H9 (cell line): ENCODE measurements at regions not wholly inside any gene's neighbourhood (a gene's known extent, or its start where the extent isn't known, plus 50 kb on each side); places are given as distances from the start of the nearest gene placed in this dataset.

Experiments used
- DNase-seq: peaks from one replicate; pipeline ENCODE4 v3.0.0-alpha.2; 2017
- H2AFZ ChIP-seq: one replicate; pipeline ENCODE4 v1.6.1; 2013; ENCODE audit warnings: mild to moderate bottlenecking, low read length, control low read depth, moderate library complexity
- H2AK5ac ChIP-seq: 2 replicates; pipeline ENCODE4 v1.6.1; 2013; ENCODE audit warnings: low read length, control low read depth, mixed read lengths; ENCODE audit not compliant: insufficient read length
- H2BK120ac ChIP-seq: one replicate; pipeline ENCODE4 v1.6.1; 2013; ENCODE audit warnings: low read depth, mild to moderate bottlenecking, low read length, control low read depth, inconsistent platforms; ENCODE audit not compliant: poor library complexity, severe bottlenecking
- H2BK12ac ChIP-seq: 2 replicates; pipeline ENCODE4 v1.6.1; 2013; ENCODE audit warnings: low read length, control low read depth, mixed read lengths, low read depth; ENCODE audit not compliant: insufficient read length
- H2BK15ac ChIP-seq: 2 replicates; pipeline ENCODE4 v1.6.1; 2013; ENCODE audit warnings: low read depth, low read length, control low read depth
- H2BK20ac ChIP-seq: one replicate; pipeline ENCODE4 v1.6.1; 2013; ENCODE audit warnings: low read depth, mild to moderate bottlenecking, low read length, control low read depth, inconsistent platforms; ENCODE audit not compliant: poor library complexity, severe bottlenecking
- H2BK5ac ChIP-seq: 2 replicates; pipeline ENCODE4 v1.6.1; 2013; ENCODE audit warnings: low read length, control low read depth, mixed read lengths; ENCODE audit not compliant: insufficient read length
- H3K14ac ChIP-seq: 2 replicates; pipeline ENCODE4 v1.6.1; 2013; ENCODE audit warnings: low read length, control low read depth; ENCODE audit not compliant: insufficient read depth
- H3K18ac ChIP-seq: 2 replicates; pipeline ENCODE4 v1.6.1; 2013; ENCODE audit warnings: low read depth, mild to moderate bottlenecking, mixed read lengths, low read length, control low read depth; ENCODE audit not compliant: insufficient read length
- H3K23ac ChIP-seq: 2 replicates; pipeline ENCODE4 v1.6.1; 2013; ENCODE audit warnings: low read length, control low read depth, mixed read lengths, low read depth; ENCODE audit not compliant: insufficient read length
- H3K23me2 ChIP-seq: 2 replicates; pipeline ENCODE4 v1.6.1; 2013; ENCODE audit warnings: low read depth, mild to moderate bottlenecking, mixed read lengths, low read length, control low read depth; ENCODE audit not compliant: insufficient read length, poor library complexity, severe bottlenecking
- H3K27ac ChIP-seq: 2 replicates; pipeline ENCODE4 v1.5.1; 2013; ENCODE audit warnings: low read length, control low read depth, mixed read lengths, low read depth; ENCODE audit not compliant: insufficient read length
- H3K27me3 ChIP-seq: 2 replicates; pipeline ENCODE4 v1.6.1; 2013; ENCODE audit warnings: low read length, control low read depth, inconsistent platforms; ENCODE audit not compliant: insufficient read depth
- H3K4ac ChIP-seq: 2 replicates; pipeline ENCODE4 v1.6.1; 2013; ENCODE audit warnings: low read depth, mild to moderate bottlenecking, control low read depth, inconsistent platforms, low read length, moderate library complexity
- H3K4me1 ChIP-seq: 2 replicates; pipeline ENCODE4 v1.6.1; 2013; ENCODE audit warnings: low read length, control low read depth, inconsistent platforms; ENCODE audit not compliant: insufficient read depth
- H3K4me2 ChIP-seq: 2 replicates; pipeline ENCODE4 v1.6.1; 2013; ENCODE audit warnings: low read length, control low read depth, mixed read lengths; ENCODE audit not compliant: insufficient read length, insufficient read depth
- H3K56ac ChIP-seq: 2 replicates; pipeline ENCODE4 v1.6.1; 2013; ENCODE audit warnings: low read depth, mild to moderate bottlenecking, mixed read lengths, low read length, control low read depth; ENCODE audit not compliant: insufficient read length
- H3K79me1 ChIP-seq: 2 replicates; pipeline ENCODE4 v1.6.1; 2013; ENCODE audit warnings: low read depth, mild to moderate bottlenecking, moderate library complexity, low read length, control low read depth, inconsistent platforms; ENCODE audit not compliant: insufficient read depth, poor library complexity, severe bottlenecking
- H3K79me2 ChIP-seq: 2 replicates; pipeline ENCODE4 v1.6.1; 2013; ENCODE audit warnings: low read length, control low read depth, inconsistent platforms; ENCODE audit not compliant: insufficient read depth
- H3K9ac ChIP-seq: 2 replicates; pipeline ENCODE4 v1.6.1; 2013; ENCODE audit warnings: low read length, control low read depth, mixed read lengths; ENCODE audit not compliant: insufficient read length; ENCODE audit errors: extremely low read depth
- H3K9me3 ChIP-seq: one replicate; pipeline ENCODE4 v1.6.1; 2013; ENCODE audit warnings: low read depth, low read length, inconsistent platforms; ENCODE audit not compliant: control insufficient read depth
- H3T11ph ChIP-seq: one replicate; pipeline ENCODE4 v1.6.1; 2013; ENCODE audit warnings: mild to moderate bottlenecking, low read length, control low read depth, inconsistent platforms
- H4K20me1 ChIP-seq: one replicate; pipeline ENCODE4 v1.6.1; 2013; ENCODE audit not compliant: control insufficient read depth, insufficient read length, insufficient read depth
- H4K5ac ChIP-seq: 2 replicates; pipeline ENCODE4 v1.6.1; 2013; ENCODE audit warnings: low read depth, mild to moderate bottlenecking, mixed read lengths, low read length, control low read depth; ENCODE audit not compliant: insufficient read length
- H4K8ac ChIP-seq: replicated peaks from 2 replicates; pipeline ENCODE4 v1.6.1; 2013; ENCODE audit warnings: low read length, control low read depth, mixed read lengths, low read depth; ENCODE audit not compliant: insufficient read length
- H4K91ac ChIP-seq: 2 replicates; pipeline ENCODE4 v1.6.1; 2013; ENCODE audit warnings: low read depth, mild to moderate bottlenecking, moderate library complexity, mixed read lengths, low read length, control low read depth; ENCODE audit not compliant: insufficient read length
- H3K27ac Mint-ChIP-seq, 3 experiments: 2 replicates in 2 of 3; 3 replicates in 1 of 3; pipeline ENCODE4 v1.8.0; 2020 to 2021; ENCODE audit warnings: mixed read lengths in 3 of 3, mild to moderate bottlenecking in 1 of 3, moderate library complexity in 1 of 3
- H3K27me3 Mint-ChIP-seq: 2 replicates; pipeline ENCODE4 v1.8.0; 2021; ENCODE audit warnings: low read depth, mild to moderate bottlenecking, moderate library complexity, mixed read lengths
- H3K36me3 Mint-ChIP-seq, 3 experiments: 2 replicates in 2 of 3; 3 replicates in 1 of 3; pipeline ENCODE4 v1.8.0; 2020 to 2021; ENCODE audit warnings: low read depth in 3 of 3, mixed read lengths in 3 of 3; ENCODE audit not compliant: insufficient read depth in 1 of 3
- H3K4me1 Mint-ChIP-seq, 2 experiments: 2 replicates each; pipeline ENCODE4 v1.8.0; 2020; ENCODE audit warnings: mixed read lengths in 2 of 2
- H3K4me3 Mint-ChIP-seq, 2 experiments: 2 replicates in 1 of 2; 3 replicates in 1 of 2; pipeline ENCODE4 v1.8.0; 2020 to 2021; ENCODE audit warnings: mild to moderate bottlenecking in 2 of 2, mixed read lengths in 2 of 2, moderate library complexity in 1 of 2
- H3K9me3 Mint-ChIP-seq, 2 experiments: 2 replicates in 1 of 2; 3 replicates in 1 of 2; pipeline ENCODE4 v1.8.0; 2020; ENCODE audit warnings: mild to moderate bottlenecking in 2 of 2, mixed read lengths in 2 of 2, moderate library complexity in 1 of 2
- CTCF ChIP-seq: fragments of 200-600 bp; sonication (generic); conservative IDR thresholded peaks from 3 replicates; pipeline ENCODE4 v1.8.0; 2021; ENCODE audit warnings: antibody characterized with exemption, mild to moderate bottlenecking
- WGBS: extraction: QIAGEN DNeasy Blood & Tissue Kit; methylation state at CpG from one replicate; pipeline ENCODE4 v1.1.7; 2013; ENCODE audit warnings: missing lambda C conversion rate, low lambda C conversion rate, mixed read lengths; ENCODE audit not compliant: insufficient read length; ENCODE audit errors: extremely low coverage; 5-methylcytosine and 5-hydroxymethylcytosine counted together

GRCh38 chr11:104433751-104434150, 269.8 kb upstream of the PDGFD start:
- no peak overlapping the region for H2AFZ ChIP-seq
- no peak overlapping the region for H3K4me2 ChIP-seq
- no peaks in the 10 kb centered on the region for H3K79me2 ChIP-seq
- Mint-ChIP-seq H3K27ac (no peak overlapping the region), H3K27me3 (no peaks in the 10 kb centered on the region), H3K9me3 (peaks cover 0 to 3% of the 10 kb centered on the region in 2 experiments; a peak in 1 of 5 replicates), H3K4me1 (peaks cover 7 to 9% of the 10 kb centered on the region in 2 experiments), H3K4me3 (no peak overlapping the region), H3K36me3 (peaks cover 0 to 1% (median under 1%) of the 10 kb centered on the region in 3 experiments; a peak in 2 of 7 replicates)
- no peaks in the 10 kb centered on the region for H3K79me1 ChIP-seq
- H3K56ac ChIP-seq = no peak overlapping the region
- WGBS = no CpG with 5 or more reads among the region's 3 CpGs
- no peaks in the 10 kb centered on the region for H3K4me1 ChIP-seq
- no peak overlapping the region for H3K9ac ChIP-seq
- no peak overlapping the region for H3K27ac ChIP-seq
- H4K20me1 ChIP-seq = no peaks in the 10 kb centered on the region
- H2BK12ac ChIP-seq = no peak overlapping the region
- no peak overlapping the region for H2AK5ac ChIP-seq
- no peak overlapping the region for H2BK20ac ChIP-seq
- H3K14ac ChIP-seq = no peak overlapping the region
- no peak overlapping the region for H3T11ph ChIP-seq
- H3K27me3 ChIP-seq = no peaks in the 10 kb centered on the region
- no peak overlapping the region for H2BK5ac ChIP-seq
- no peak overlapping the region for H2BK120ac ChIP-seq
- no peak overlapping the region for H4K91ac ChIP-seq
- no peak overlapping the region for H3K4ac ChIP-seq
- H2BK15ac ChIP-seq = no peak overlapping the region
- H4K5ac ChIP-seq = no peak overlapping the region
- no peak overlapping the region for H3K23ac ChIP-seq
- H3K23me2 ChIP-seq = no peaks in the 10 kb centered on the region
- no peak for TF ChIP-seq CTCF
- no peak for DNase-seq
- H3K18ac ChIP-seq = no peak overlapping the region
- no peak overlapping the region for H4K8ac ChIP-seq
- no peaks in the 10 kb centered on the region for H3K9me3 ChIP-seq
